Anterior cingulate cortex (tissue), 58 donors: ENCODE measurements at regions not wholly inside any gene's neighbourhood (a gene's known extent, or its start where the extent isn't known, plus 50 kb on each side); places are given as distances from the start of the nearest gene placed in this dataset.
"Not testable (repeated sequence)": the region's sequence is repeated elsewhere in the genome, so short reads cannot be mapped to it uniquely, and the experiment has no call there.

Source experiments
- DNase-seq, 58 donors: peaks; one replicate each; lab custom pipeline; 2025; lab: John Stamatoyannopoulos, UW

DNA sequence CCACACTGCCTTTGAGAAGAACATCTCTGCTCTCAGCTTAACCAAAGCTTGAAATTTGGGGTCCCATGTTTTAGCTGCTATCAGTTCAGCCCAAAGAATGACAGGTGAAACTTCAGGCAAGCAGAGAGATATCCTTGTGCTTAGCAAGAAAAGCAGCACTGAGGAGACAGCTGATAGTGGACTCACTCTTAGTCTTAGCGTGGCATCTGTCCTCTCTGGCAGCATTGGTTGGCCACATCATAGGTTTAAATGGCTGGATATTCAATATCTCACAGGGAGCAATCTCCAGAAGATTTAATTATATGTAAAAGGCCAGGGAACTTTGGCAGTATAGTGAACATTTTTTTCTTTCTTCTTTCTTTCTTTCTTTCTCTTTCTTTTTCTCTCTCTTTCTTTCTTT lies 131.1 kb upstream of the SGK1 start:
- no peak for DNase-seq

DNA sequence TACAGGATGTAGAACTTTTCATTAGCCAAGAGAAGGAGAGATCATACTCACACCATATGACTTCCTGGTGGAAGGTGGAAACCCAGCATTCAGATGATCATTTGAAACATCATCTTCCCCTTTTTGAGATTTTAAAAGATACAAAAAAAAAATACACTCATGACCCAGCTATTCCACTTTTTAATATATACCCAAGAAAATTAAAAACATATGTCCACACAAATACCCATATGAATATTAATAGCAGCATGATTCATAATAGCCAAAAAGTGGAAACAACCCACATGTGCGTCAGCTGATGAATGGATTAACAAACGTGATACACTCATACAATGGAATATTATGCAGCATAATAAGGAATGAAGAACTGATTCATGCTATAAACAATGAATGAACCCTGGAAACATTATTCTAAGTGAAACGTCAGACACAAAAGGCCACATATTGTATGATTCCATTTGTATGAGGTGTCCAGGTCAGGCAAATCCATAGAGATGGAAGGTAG lies 130.0 kb upstream of the SGK1 start:
- no peak for DNase-seq

DNA sequence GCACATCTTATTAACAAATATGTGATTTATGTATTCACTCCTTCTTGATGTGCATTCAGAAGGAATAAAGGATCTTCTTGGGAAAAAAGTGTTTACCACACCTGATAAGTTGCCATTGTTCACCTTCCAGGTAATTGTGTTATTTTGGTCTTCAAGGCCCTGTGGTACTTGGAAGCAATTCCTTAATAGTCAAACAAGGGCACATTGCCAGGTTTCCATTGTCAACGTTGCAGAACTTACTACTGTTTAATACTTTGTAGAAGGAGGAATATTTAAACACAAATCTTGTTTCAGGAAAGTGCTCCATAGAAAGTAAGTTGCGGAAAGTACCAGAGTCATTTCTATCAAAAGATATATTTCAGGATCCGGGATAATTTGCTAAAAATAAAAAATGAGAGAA lies 129.5 kb upstream of the SGK1 start:
- DNase-seq, result no peak

DNA sequence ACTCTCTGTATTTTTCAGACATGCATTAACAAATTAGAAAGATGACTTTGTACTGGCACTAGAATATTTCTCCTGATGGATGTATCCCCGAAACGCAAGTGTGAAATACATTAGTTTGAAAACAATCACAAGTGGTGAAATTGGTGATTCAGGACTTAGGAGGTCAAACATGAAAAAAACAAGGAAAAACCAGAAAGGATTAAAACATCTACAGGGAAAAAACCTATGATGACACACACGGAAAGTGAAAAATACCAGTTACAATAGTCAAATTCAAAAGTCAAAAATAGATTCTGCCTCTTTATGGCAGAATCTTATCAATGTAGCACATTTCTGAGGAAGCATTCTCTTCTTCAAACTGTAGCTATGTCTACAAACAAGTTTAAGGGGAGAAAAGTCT lies 129.0 kb upstream of the SGK1 start:
- no peak for DNase-seq

DNA sequence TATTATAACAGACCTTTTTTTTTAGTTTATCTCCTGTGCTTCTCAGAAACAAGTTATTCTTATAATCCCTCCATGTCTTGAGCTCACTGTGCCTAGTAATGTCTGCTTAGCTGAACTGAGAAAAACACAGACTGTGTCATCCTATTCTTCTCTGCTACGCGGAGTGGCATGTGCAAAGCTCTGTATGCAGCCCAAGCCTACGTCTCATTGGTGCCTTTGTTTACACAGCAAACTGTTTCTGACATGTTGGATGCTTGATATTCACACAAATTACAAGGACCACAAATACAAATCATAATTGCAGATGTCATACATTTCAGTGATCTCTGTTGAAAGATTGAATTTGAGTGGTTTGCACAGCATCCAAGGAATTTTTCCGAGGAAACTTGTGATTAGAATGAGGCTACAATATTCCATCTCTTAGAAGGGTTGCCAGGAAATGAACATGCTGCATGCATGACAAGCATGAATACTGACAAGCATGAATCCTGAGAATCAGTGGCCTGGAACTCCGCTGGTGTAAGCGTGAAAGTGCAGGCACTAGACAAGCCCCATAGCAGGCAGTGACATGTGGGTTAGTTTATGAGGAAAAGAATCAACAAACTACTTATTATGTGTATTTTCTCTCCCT lies 128.4 kb upstream of the SGK1 start:
- DNase-seq, result peak in 22 of 58 donors; percentile 9 to 68 (median 30)

DNA sequence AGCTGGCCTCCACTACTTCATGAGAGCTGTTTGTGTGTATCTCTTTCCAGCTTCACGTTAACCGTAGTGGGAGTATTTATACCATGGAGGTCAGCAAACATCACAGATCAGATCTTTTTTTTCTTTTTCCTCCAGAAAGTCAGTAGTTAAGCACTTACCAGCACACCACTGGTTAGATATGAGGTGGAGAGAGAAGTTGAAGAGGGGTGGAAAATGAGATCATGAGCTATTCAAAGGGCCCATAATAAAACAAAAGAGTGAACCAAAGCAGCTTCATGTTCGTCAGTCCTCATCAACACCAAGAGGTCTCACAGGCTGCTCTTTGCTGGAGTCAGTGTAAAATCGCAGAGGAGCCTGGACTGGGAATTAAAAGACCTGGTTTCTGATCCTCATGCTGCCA lies 125.1 kb upstream of the SGK1 start:
- no peak for DNase-seq

DNA sequence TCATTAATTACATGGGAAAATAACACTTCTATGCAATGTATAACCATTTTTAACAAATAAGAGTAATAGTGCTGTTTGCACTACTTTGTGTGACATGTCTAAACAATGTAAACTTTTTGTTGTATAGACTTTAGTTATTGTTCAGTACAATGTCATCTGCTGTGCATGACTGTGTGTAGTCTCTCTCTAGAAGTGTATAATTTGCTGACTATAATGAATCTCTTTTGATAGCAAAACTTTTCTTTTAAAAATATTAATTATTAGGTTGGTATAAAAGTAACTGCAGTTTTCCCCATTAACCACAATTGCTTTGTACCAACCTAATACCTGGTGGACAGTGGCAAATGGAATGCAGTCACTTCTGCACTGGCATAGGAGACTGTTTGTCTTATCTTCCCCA lies 124.2 kb upstream of the SGK1 start:
- no peak for DNase-seq

DNA sequence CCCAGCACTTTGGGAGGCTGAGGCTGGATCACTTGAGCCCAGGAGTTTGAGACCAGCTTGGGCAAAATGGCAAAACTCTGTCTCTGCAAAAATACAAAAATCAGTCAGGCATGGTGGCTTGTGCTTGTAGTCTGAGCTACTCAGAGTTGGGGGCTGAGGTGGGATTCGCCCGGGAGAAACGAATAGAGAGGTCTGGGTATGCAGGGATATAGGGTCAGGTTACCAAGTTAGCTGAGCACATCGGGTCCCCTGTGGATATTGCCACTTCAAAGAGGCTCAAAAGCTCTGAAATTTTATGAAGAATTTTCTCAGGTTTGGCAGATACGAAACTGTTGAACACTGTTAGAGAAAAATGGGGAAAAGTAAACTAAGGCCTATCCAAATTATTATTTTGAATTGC lies 120.9 kb upstream of the SGK1 start:
- DNase-seq, result no peak

DNA sequence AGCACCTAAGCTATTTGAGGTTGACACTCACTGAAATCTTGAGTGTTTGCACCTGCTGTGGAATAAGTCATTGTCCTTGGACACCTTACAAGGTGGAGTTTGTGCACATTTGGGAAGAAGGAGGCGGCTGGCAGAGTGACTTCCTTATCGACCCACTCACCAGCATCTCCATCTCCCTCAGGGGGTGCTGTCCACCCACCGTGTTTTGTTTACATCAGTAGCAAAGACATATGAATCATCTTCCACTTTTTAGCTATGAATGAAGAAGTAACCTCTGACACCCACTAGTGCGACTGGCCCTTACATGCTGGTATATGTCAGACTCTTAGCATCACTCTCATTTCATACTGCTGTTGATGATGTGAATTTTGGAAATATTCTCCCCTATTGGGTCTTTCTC lies 119.5 kb upstream of the SGK1 start:
- peak in 4 of 58 donors; percentile 20 to 31 (median 24) for DNase-seq

- DNase-seq, result no peak
Measured at GRCh38 chr6:134436950-134437349, 119.0 kb upstream of the SGK1 start.

DNA sequence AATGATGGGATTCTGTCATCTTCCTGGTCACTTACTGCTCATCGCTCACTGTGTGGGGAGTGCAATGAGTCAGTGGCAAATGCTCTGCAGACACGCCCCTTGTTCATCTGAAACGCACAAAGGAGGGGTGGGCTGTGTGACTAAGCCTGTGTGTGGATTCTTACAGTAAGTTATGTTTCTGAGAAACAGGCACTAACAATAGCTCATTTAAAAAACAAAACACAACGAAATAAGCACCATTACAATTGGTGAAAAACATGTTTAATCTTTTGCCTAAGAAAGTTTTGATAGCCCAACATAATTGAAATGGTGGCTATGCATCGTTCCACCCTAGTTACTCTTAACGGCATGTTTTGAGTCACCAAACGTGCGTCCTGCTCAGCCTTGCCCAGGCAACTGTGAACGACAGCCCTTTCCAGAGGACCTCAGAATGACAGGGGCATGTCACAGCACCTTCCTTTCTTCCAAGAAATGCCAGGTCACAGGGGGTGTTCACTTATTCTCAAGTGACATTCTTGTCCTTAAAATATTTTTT lies 118.4 kb upstream of the SGK1 start:
- DNase-seq, result peak in 42 of 58 donors; percentile 2 to 81 (median 30)

- DNase-seq, result no peak
Measured at GRCh38 chr6:134435814-134436280, 117.9 kb upstream of the SGK1 start.

GRCh38 chr6:134434019-134434942 lies 116.4 kb upstream of the SGK1 start:
- DNase-seq, result no peak

GRCh38 chr6:134432036-134432435 lies 114.1 kb upstream of the SGK1 start:
- no peak for DNase-seq

- no peak for DNase-seq
Measured at GRCh38 chr6:134431421-134431859, 113.5 kb upstream of the SGK1 start.

DNA sequence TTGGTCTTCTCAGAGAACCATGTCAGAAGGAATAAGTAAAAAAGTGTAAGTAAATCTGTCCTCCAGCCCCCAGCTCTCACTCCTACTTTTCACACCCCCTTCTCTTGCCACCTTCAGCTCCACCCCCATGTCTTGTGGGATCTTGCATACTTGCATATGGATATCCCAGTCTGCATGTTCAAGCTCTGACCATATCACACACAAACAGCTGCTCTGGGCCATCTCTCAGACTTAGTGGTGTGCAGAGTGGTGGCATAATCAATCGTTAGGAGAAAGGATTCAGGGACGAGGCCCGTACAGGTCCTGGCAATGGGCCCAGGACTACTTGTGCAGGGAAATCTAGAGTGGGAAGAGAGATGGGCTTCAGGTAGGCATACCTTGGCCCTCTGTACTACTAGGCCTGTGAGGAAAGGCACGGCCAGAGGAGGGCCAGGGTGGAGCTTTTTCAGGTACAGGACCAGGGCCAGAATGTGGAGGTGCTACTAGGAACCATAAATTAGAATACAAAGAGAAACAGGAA lies 112.0 kb upstream of the SGK1 start:
- no peak for DNase-seq

- no peak for DNase-seq
Measured at GRCh38 chr6:134427721-134428120, 109.8 kb upstream of the SGK1 start.

DNA sequence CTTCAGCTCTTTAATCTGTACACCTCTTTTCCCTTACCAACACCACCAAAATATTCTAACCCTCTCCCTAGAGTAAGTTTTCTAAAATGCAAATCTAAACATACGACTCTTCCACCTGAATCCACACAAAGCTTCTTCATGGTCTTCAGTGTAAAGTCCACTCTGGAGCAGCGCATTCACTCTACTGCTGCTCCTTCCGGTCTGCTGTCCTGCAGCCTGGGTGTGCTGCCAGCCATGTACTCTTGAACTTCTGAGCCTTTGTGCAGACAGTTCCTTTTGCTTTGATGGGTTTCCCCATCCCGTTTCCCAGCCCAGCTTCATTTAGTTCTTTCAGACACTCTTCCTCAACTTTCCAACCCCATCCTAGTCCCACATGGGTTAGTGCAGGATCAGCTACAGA lies 108.7 kb upstream of the SGK1 start:
- DNase-seq, result no peak

DNA sequence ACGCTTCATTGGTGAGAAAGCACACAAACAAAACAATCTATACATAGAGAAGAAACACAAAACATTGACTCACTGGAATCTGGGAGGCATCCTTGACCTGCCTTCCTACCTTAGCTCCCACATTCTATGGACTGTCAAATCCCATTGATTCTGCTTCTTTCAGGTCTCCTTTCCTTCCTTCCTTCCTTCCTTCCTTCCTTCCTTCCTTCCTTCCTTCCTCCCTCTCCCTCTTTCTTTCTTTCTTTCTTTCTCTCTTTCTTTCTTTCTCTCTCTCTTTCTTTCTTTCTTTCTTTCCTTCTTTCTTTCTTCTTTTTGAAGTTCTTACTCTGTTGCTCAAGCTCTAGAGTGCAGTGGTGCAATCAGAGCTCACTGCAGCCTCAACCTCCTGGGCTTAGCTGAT lies 108.0 kb upstream of the SGK1 start:
- not testable (repeated sequence) for DNase-seq

DNA sequence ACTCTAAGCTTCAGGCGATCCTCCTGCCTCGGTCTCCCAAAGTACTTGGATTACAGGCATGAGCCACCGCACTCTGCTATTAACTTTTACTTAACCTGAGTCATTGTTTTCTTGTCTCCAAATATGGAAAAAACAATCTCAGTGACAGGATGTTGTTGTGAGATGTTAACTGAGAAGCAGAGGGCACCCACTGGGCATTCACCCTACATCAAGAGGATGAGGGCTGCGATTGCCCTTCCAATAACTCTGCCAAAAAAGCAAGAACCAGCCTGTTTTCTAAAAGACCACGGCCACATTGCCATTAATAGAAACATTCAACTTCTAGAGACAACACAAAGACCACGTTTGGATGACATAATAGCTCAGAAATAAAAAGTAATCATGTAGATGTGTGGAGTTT lies 107.6 kb upstream of the SGK1 start:
- DNase-seq, result no peak

DNA sequence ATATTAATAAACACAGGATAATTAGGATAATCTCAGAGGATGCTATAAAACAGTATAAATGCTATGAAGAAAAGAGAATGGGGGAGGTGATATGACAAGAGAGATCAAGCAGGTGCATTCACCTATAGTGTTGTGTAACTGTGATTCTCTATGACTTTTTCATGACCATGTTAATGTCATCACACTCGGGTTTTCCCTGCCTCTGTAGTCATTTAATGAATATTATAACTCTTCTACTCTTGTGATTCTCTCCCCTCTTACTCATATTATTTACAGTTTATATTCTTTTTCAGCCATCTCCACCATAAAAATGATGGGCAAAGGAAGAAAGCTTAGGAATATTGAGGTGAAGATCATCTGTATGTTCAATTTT lies 106.9 kb upstream of the SGK1 start:
- no peak for DNase-seq
